Activated B cell treated with CpG ODN at 0.5 μM for 24 hours (primary cell): ENCODE measurements at regions not wholly inside any gene's neighbourhood (a gene's known extent, or its start where the extent isn't known, plus 50 kb on each side); places are given as distances from the start of the nearest gene placed in this dataset.

Source experiments
- ATAC-seq: fragments of 200-7000 bp; cut with Tn5 transposase; one replicate; pipeline ENCODE4 v1.10.0; 2021; ENCODE audit warnings: low read depth, mild to moderate bottlenecking, moderate library complexity
- CTCF ChIA-PET: fragments of 350-600 bp; sonication (Branson Sonifier 250); formaldehyde crosslinking; loops from one replicate; lab custom pipeline; 2021; ENCODE audit warnings: antibody characterized with exemption; lab: Charles Lee
- POLR2A ChIA-PET: fragments of 350-600 bp; sonication (Branson Sonifier 250); formaldehyde crosslinking; loops from one replicate; lab custom pipeline; 2021; ENCODE audit warnings: antibody characterized with exemption; lab: Charles Lee
- DNase-seq: peaks from one replicate; pipeline ENCODE4 v3.0.0; 2022
- H3K27ac Mint-ChIP-seq: one replicate; pipeline ENCODE4 v1.8.0; 2020; ENCODE audit warnings: mixed read lengths
- H3K27me3 Mint-ChIP-seq: one replicate; pipeline ENCODE4 v1.8.0; 2021; ENCODE audit warnings: mixed read lengths
- H3K36me3 Mint-ChIP-seq: one replicate; pipeline ENCODE4 v1.8.0; 2021; ENCODE audit warnings: low read depth, mixed read lengths
- H3K4me1 Mint-ChIP-seq: one replicate; pipeline ENCODE4 v1.8.0; 2021; ENCODE audit warnings: mixed read lengths
- H3K4me3 Mint-ChIP-seq: one replicate; pipeline ENCODE4 v1.8.0; 2020; ENCODE audit warnings: mild to moderate bottlenecking, mixed read lengths
- H3K9me3 Mint-ChIP-seq: one replicate; pipeline ENCODE4 v1.8.0; 2020; ENCODE audit warnings: mixed read lengths
- intact Hi-C: fragments of 100-400 bp; cut with micrococcal nuclease; formaldehyde crosslinking; loops from one replicate; pipeline ENCODE4 v1.15.1; 2024
- TF ChIP-seq, protein P1 (sequence below): fragments of 200-600 bp; IDR thresholded peaks from one replicate; pipeline ENCODE4 v1.8.0; 2022; ENCODE audit warnings: antibody characterized with exemption, mild to moderate bottlenecking

DNA sequence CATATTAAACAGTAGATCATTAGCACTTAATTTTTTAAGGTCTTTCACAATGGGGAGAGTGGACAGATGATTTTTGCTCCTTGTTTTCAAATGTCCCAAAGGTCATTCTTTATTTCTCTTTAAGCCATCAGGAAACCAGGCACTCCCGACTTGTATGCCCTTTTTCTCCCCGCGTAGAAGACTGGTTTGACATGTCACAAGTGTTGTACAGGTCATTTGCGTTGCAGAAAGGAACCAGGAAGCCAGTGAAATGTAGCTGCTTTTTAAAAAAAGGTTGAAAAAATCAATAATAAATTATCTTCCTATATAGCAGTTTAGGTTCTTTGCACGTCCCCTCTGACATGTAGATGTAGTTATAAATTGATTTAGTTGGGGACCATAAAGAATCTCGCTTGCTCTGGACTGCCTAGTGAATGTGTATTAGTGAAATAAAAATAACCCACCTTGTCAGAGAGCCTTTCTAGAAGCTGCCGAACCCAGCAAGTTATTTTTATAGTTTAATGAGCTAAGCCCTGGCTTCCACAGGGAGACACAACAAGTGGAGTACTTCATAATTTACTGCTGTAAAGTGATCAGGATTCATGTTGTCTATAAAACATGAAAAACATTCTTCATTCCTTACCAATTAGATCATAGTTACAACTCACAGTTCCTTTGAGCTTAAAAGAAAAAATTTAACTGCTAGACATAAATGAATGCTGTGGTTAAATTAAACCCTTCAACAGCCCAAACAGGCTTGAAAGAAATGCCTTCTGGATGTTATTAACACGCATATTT, 404.6 kb downstream of the CSNK1G3 start:
- H3K9me3 Mint-ChIP-seq, result peaks cover 8% of the 10 kb centered on the region
- H3K27me3 Mint-ChIP-seq, result no peaks in the 10 kb centered on the region
- ATAC-seq, result no peak
- TF ChIP-seq, protein P1, sequence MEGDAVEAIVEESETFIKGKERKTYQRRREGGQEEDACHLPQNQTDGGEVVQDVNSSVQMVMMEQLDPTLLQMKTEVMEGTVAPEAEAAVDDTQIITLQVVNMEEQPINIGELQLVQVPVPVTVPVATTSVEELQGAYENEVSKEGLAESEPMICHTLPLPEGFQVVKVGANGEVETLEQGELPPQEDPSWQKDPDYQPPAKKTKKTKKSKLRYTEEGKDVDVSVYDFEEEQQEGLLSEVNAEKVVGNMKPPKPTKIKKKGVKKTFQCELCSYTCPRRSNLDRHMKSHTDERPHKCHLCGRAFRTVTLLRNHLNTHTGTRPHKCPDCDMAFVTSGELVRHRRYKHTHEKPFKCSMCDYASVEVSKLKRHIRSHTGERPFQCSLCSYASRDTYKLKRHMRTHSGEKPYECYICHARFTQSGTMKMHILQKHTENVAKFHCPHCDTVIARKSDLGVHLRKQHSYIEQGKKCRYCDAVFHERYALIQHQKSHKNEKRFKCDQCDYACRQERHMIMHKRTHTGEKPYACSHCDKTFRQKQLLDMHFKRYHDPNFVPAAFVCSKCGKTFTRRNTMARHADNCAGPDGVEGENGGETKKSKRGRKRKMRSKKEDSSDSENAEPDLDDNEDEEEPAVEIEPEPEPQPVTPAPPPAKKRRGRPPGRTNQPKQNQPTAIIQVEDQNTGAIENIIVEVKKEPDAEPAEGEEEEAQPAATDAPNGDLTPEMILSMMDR, result no peak
- H3K36me3 Mint-ChIP-seq, result peaks cover 5% of the 10 kb centered on the region
- intact Hi-C loops, result no loop called here
- ChIA-PET POLR2A (no interaction called here), CTCF (no interaction called here)
- no peak overlapping the region for H3K27ac Mint-ChIP-seq
- DNase-seq, result no peak
- H3K4me3 Mint-ChIP-seq, result no peak overlapping the region
- H3K4me1 Mint-ChIP-seq, result no peaks in the 10 kb centered on the region

DNA sequence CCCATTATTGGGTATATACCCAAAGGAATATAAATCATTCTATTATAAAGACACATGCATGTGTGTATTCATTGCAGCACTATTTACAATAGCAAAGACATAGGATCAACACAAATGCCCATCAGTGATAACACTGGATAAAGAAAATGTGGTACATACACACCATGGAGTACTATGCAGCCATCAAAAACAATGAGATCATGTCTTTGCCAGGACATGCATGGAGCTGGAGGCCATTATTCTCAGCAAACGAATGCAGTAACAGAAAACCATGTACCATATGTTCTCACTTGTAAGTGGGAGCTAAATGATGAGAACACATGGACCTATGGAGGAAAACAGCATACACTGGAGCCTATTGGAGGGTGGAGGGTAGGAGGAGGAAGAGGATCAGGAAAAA, 402.4 kb downstream of the CSNK1G3 start:
- Mint-ChIP-seq H3K27me3 (no peaks in the 10 kb centered on the region), H3K9me3 (peaks cover 8% of the 10 kb centered on the region)

DNA sequence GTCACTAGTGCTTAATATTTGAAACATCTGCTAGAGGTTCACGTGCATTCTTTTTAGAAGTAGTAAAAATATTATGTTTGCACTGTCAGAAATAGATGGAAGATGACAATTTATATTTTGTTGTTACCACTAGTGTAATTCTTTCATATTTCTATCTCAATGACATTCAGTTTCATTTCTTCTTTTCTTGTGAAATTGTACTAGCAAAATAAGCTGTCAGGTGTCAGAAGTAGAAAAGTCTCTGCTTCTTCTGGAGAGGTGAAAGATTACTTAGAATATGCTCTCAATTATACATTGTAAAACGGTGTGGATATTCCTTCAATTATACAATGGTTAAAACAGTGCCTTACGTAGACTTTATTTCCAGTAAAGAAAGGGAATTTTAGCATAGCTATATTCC, 395.4 kb downstream of the CSNK1G3 start:
- TF ChIP-seq, protein P1, result no peak
- no peak for ATAC-seq
- intact Hi-C loops, result no loop called here
- CTCF ChIA-PET, result no interaction called here
- Mint-ChIP-seq H3K27me3 (no peaks in the 10 kb centered on the region), H3K36me3 (no peaks in the 10 kb centered on the region), H3K4me3 (no peak overlapping the region), H3K27ac (no peak overlapping the region), H3K4me1 (peaks cover 25% of the 10 kb centered on the region), H3K9me3 (no peaks in the 10 kb centered on the region)
- no peak for DNase-seq
- POLR2A ChIA-PET, result no interaction called here

More for the DNA sequence above, 402.4 kb downstream of the CSNK1G3 start:
- Mint-ChIP-seq H3K36me3 (peaks cover 5% of the 10 kb centered on the region), H3K4me1 (no peaks in the 10 kb centered on the region), H3K4me3 (no peak overlapping the region), H3K27ac (no peak overlapping the region)
- intact Hi-C loops, result no loop called here
- ChIA-PET POLR2A (no interaction called here), CTCF (no interaction called here)
- ATAC-seq (no peak), DNase-seq (no peak)
- TF ChIP-seq, protein P1, result no peak

DNA sequence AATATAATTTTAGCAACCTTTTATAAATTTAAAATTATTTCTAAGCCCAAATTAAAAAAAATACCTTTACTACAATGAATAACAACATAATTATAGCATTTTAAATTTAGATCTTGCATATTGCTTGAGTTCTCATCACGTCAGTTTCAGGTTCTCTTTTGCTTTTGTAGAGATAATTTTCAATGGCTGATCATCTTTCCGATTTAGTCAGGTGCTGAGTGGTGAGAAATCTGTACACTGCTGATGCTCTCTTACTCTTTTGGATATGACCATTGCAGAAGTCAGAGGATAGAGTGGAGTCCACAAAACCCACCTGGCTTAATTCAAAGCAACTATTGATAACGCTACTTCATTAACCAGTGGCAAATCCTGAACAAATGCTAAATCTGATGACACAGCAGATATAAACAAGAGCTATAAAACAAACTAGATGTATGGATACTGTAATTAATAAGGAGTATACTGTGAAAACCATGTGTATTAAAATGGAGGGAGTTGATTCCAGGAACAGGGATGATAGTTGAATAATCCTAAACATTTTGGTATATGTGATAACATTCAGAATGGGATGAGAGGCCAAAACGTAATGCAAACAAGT, 394.8 kb downstream of the CSNK1G3 start:
- intact Hi-C loops, result no loop called here
- peak overlapping the region; percentile 12 for H3K4me3 Mint-ChIP-seq
- H3K27me3 Mint-ChIP-seq, result no peaks in the 10 kb centered on the region
- H3K36me3 Mint-ChIP-seq, result no peaks in the 10 kb centered on the region
- POLR2A ChIA-PET, result no interaction called here
- ATAC-seq (no peak), DNase-seq (no peak)
- peaks cover 25% of the 10 kb centered on the region for H3K4me1 Mint-ChIP-seq
- CTCF ChIA-PET, result no interaction called here
- TF ChIP-seq, protein P1, result no peak
- H3K9me3 Mint-ChIP-seq, result no peaks in the 10 kb centered on the region
- no peak overlapping the region for H3K27ac Mint-ChIP-seq

DNA sequence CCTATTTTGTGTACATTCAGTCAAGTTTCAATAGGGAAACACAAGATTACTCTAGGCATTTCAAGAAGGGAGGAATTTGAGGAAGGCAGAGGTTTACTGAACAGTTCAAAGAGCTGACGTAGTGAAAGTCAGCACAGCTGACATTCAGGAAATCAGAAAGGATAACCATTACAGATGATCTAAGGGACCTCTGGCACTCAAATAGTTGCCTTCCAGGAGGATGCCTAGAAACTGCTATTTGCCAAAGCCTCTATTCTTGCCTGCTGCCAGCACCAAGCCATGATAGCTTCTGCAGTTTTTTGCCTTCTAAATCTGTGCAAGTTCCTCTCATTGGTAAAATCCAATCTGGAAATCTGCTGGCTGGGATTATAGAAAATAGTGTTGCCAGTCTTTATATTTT, 373.1 kb downstream of the CSNK1G3 start:
- intact Hi-C loops, result no loop called here
- Mint-ChIP-seq H3K36me3 (no peaks in the 10 kb centered on the region), H3K27ac (no peak overlapping the region), H3K4me3 (no peak overlapping the region), H3K9me3 (no peaks in the 10 kb centered on the region), H3K4me1 (no peaks in the 10 kb centered on the region), H3K27me3 (no peaks in the 10 kb centered on the region)
- DNase-seq (no peak), ATAC-seq (no peak)
- ChIA-PET CTCF (no interaction called here), POLR2A (no interaction called here)
- TF ChIP-seq, protein P1, result no peak
